GM19397 (cell line): ENCODE measurements at regions not wholly inside any gene's neighbourhood (a gene's known extent, or its start where the extent isn't known, plus 50 kb on each side); places are given as distances from the start of the nearest gene placed in this dataset.
A peak's percentile ranks its signal among the peaks of the same experiment; 100 is the strongest.
"Not testable (repeated sequence)": the region's sequence is repeated elsewhere in the genome, so short reads cannot be mapped to it uniquely, and the experiment has no call there.

Experiments
- ATAC-seq: cut with Tn5 transposase; IDR thresholded peaks from one replicate; pipeline ENCODE4 v1.9.1; 2021; ENCODE audit warnings: mild to moderate bottlenecking, moderate library complexity; ENCODE audit not compliant: unreplicated experiment

DNA sequence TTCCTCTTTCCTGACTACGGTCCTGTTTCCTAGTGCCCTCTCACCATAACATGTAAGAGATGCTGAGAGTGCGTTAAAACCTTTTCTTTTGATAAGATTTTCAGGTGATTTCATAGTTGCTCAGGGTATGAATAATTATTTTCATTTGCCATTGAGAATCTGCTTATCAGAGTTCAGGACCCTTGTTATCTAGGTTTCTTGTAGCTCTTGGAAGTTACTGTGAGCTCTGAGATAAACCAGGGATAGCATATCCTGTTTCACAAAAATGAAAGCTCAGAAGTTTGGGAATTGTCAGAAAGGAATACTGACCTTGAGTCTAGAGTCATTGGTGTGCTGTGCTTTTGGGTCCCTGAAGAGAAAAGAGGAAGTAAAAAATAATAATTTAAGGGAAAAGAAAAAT lies 76.8 kb upstream of the PRKG1 start:
- ATAC-seq: no peak

DNA sequence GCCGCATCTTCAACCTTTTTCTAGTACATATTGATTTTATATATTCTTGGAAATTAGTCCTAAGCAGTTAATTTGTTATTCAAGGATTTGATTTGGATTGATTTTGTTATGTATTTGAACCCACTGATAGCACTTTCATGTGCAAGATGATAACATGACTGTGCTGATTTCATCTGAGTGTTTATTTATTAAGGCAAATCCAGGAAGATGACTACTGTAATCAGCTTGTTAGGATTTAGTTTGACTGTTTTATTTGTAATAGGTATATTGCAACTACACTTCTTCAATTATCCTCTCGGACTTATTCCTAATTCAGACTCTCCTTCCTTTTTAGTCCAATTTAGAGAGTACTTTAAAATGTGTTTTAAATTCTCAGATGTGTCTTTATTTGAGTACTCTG lies 75.1 kb upstream of the PRKG1 start:
- ATAC-seq: no peak

DNA sequence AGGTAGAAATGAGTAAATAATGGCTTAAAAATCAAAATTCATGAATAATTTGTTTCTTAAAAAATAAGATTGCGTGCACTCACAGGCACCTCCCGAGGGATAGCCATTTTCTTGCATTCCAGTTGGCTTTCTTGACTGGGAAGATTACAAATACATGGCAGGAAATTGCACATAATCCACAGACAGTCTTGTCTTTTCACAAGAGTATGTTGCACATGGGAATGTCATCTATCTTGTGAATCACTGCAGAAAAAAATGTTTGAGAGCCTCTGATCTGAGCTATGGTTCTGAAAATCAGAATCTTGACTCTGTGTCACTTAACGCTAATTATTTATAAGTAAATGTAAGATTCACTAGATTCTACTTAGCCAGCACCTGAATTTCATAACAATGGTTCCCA lies 74.1 kb upstream of the PRKG1 start:
- ATAC-seq: no peak

DNA sequence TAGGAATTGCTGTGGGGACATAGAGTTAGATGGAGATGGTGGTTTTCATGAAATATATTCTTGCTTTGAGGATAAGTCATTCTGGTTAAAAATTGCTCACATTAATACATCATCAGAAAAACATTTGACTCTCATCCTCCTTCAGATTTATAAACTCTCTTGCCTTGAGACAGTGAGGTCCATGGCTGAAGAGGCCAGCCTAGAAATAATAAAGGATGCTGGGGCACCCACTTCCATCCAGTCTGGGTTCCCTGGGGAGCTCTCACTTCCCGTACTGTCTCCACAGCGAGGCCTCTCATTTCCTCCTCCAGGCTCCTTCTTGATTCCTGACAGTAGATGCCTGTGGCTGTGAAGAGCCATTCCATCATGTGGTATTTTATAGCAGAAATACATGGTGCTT lies 73.3 kb upstream of the PRKG1 start:
- no peak for ATAC-seq

DNA sequence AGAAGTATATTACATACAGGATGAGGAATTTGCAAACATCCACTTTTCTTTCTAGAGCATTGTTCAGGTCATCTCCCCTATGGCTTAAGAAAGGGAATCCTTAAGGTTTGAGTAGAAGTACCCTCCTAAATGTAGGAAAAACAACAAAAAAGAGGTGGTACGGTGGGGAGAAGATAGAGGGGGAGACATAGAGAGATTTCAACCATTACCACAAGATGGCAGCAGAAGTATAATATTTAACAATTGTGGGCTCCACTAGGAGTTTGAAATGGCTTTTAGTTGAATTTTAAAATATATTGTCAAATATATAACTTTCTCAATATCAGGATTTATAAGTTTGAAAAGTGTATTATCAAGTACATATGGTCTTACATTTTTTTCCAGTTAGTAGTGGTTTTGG lies 72.7 kb upstream of the PRKG1 start:
- no peak for ATAC-seq

DNA sequence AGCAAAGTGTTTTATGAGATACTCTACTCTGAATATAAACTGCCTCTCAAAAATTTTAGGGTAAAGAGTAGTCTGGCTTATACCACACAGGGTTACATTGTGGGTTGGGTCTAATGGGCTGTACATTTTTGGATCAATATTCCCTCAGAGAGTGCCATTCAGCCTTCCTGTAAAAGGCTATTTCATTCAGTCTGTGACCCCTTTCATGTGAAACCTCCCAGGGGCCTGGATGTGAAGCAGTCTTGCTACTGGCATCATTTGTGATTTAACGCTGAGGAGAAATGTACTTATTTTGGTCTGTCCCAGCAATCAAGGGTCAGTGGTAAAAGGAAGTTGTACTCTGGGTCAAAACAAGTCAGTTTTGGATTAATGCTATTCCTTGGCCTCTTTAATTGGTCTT lies 71.8 kb upstream of the PRKG1 start:
- no peak for ATAC-seq

DNA sequence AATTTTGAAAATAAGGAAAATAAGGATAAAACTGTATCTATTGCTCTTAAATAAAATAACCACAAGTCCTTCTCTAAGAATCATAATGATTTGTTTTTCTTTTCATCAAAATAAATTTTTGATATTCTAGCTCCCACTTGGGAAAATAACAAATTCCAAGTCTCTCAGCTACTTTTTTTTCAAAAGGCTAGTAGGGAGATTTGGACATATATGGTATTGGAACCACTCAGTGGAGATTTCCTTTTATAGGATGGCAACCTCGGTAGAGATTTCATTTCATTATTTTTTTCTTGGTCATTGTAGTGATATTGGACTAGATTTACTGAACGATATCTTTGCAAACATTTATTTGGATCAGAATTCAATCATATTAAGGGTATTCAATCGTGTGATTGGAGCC lies 69.5 kb upstream of the PRKG1 start:
- no peak for ATAC-seq

DNA sequence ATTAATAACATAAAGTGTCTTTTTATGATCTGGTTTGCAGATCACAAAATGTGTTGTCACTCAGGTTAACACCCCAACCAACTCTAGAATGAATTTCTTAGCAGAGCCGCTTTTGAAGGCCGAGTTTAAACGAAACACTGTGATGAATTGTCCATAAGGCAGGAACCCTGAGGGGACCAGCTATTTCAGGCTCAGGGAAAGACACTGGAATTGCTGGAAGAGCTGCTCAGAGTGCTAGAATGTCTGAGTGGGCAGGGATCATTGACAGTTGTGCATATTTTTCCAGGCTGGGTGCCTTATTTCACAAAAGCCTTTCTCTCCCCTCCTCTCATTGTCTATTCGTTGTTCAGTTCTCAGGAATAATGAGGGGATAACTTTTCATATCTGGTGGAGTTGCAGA lies 68.7 kb upstream of the PRKG1 start:
- ATAC-seq: no peak

DNA sequence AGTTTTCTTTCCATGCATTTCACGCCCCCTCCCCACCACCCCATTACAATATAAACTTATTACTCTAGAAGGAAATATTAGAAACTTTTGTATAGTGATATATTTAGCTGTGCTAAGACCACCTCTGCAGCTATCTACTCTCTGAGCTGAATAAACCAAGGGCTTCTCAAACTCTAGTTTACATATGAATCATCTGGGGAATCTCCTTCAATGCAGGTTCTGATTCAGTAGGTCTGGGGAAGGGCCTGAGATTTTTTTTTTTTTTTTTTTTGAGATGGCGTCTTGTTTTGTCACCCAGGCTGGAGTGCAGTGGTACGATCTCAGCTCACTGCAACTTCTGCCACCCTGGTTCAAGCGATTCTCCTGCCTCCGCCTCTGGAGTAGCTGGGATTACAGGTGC lies 67.6 kb upstream of the PRKG1 start:
- ATAC-seq: no peak

DNA sequence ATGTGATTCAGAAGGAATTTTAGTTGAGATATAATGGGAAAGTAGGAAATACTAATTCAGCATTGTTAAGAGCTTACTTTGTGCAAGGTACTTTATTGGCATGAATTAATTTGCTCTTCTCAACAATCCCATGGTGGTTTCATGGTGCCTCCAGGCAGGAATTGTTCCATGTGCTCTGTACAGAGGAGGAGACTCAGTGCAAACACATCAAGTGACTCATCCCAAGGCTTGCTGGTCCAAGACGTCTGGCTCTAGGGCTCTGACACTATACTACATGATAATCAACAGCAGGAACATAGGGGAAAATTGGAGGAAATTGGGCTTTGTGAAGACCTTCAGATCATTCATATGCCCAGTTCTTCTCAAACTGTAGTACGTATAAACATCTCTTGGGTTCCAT lies 66.5 kb upstream of the PRKG1 start:
- ATAC-seq: no peak

DNA sequence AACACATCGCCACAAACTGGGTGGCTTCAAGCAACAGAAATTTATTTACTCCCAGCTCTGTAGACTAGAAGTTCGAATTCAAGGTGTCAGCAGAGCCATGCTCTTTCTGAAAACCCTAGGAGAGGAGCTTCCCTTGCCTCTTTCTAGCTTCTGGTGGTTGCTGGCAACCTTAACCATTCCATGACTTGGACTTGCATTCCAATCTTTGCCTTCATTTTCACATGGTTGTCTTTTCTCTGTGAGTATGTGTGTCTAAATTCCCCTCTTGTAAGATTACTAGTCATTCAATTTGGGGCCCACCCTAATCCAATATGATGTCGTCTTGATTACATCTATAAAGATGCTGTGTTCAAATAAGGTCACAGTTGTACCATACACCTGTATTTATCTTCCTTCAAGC lies 65.9 kb upstream of the PRKG1 start:
- no peak for ATAC-seq

DNA sequence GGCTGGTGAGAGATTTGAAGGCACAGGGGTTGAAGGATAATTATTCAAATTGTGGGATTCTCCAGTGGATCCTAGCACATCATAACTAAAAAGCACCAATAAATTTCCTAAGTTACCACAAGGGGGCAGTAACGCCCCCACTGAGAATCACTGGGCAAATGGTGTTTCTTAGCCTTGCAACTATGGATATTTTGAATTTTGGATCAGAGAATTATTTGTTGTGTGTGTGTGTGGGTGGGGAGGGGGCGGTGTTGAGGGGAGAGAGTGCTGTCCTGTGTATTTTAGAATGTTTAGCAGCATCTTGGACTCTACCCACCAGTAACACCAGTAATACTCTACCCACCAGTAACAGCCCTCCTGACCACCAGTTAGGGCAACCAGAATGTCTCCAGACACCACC lies 63.3 kb upstream of the PRKG1 start:
- peak; percentile 64 for ATAC-seq

DNA sequence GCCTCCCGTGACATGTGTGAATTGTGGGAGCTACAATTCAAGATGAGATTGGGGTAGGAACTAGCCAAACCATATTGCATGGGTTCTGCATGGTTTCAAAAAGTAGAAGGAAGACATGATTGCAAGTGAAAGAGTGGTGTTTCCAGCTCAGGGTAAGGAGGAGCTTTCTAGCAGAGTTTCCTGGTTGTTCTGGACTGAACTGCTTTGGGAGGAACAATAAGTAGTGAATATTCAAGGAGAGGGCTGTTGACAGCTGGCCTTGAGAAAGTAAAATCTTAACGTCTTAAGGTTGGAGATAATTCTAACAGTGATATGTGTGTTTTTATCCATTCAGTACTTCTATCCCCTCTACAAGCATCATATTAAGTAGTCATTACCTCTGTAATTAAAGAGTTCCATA lies 62.2 kb upstream of the PRKG1 start:
- ATAC-seq: no peak

DNA sequence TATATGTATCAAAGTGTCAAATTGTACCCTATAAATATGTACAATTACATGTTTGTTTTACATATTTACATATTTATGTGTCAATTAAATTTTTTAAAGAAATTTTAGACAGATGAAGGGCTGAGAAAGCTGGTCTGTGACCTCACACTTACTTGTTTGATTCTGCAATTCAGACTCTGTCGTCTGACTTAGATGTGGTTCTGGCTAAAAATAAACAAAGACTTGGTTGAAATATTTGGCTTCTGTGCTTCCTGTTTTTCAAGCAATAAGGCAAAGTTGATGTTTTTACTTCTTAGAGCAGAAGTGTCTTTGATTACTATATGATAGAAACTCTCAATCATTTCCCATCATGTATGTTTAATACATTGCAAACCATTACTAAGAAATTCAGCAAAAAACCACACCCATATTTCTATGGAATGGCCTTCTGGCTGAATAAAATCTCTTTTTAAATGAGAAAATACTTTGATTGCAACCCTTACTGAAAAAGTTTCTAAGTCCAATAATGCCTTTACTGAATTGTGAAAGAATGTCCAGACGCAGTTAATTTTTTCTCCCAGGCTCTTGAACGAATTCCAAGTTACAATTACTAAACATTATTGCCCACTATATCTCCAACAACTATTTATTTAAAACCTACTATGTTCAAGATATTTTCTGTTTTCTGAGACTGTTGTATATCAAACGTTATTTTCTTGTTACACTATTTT lies 59.5 kb upstream of the PRKG1 start:
- ATAC-seq: no peak

DNA sequence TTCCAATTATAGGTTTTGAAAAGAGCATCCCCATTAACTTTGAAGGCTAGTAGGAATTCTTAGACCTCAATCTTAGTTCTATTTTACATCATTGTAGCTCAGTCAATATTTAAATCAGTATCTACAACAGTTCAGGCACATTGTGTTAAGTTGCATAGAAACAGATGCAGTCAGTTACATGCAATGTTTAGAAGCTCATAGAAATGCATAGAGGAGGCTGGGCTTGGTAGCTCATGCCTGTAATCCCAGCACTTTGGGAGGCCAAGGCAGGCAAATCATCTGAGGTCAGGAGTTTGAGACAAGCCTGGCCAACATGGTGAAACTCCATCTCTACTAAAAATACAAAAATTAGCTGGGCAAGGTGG lies 58.9 kb upstream of the PRKG1 start:
- ATAC-seq: not testable (repeated sequence)

DNA sequence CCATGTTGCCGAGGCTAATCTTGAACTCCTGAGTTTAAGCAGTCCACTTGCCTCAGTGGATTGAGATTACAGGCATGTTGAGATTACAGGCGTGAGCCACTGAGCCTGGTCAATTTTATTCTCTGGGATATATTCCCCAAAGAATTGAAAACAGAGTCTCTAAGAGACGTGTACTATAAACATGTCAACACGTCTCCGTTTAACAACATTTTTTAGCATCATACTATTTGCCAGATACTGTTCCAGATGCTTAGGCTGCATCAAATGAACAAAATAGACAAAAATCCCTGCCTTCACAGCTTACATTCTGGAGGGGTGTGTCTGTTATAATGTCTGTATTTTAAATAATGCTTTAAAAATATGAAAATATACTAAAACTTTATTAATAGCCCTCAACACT lies 54.1 kb upstream of the PRKG1 start:
- ATAC-seq: no peak

DNA sequence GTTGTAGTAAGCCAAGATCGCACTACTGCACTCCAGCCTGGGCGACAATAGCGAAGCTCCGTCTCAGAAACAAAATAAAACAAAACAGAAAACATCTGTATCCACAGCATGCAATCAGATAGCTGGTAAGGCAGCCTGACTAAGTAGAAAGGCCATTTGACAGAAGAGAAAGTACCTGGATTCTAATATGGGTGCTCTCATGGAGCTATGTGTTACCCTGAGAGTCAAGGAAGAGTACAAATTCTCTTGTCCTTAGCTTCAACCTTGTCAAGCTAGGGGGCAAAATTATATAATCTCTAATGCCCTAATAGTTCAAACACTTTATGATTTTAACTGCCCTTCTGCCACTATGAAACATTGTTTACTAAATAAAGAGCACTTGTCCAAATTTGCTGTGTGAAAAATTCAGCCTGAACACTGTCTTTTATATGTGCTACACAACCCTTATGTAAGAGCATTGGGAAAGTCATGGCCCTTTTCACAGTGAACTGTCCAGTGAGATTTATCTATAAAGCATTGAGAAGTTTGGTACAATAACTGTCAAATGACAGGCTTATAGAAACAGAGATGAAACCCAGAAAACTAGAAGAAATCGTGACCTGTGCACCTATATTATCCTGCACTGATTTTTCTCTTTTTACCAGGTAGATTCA lies 51.2 kb upstream of the PRKG1 start:
- no peak for ATAC-seq

DNA sequence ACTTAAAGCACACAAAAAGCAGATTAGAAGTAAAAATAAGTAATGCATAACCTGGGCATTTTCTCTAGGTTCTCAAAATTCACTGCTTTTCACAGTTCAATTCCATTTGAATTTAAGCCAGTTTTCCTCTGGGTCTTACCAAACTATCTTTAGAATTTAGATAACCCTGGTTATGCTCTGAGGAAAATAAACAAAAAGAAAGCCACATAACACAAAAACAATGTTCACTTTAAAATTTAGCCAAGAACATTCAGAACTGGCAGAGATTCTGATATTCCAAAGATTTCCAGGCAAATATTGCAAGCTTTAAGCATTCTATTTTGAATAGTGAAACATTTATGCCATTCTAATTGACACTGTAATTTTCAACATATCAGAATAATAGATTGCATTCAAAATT lies 50.7 kb upstream of the PRKG1 start:
- ATAC-seq: no peak
